Myocyte (in vitro differentiated cells): ENCODE measurements at regions not wholly inside any gene's neighbourhood (a gene's known extent, or its start where the extent isn't known, plus 50 kb on each side); places are given as distances from the start of the nearest gene placed in this dataset.

ENCODE experiments used
- DNase-seq: peaks from one replicate; pipeline ENCODE4 v3.0.0-alpha.2; 2012; ENCODE audit warnings: low read depth

- no peak for DNase-seq
Observed at GRCh38 chr10:78236416-78237015, 202.9 kb downstream of the RPS24 start.

DNA sequence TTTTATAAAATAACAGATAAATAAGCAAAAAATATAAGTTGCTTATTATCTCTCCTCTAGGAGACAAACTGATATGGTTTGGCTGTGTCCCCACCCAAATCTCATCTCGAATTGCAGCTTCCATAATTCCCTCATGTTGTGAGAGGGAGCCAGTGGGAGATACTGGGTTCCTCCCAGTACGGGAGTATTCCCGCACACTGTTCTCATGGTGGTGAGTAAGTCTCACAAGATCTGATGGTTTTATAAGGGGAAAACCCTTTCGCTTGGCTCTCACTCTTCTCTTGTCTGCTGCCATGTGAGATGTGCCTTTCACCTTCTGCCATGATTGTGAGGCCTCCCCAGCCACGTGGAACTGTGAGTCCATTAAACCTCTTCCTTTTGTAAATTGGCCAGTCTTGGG is 204.3 kb downstream of the RPS24 start:
- peak; percentile 13 for DNase-seq

- DNase-seq: no peak
Observed at GRCh38 chr10:78247266-78247665, 213.6 kb downstream of the RPS24 start.

GRCh38 chr10:78247821-78248220 is 214.2 kb downstream of the RPS24 start:
- DNase-seq: peak; percentile 46

- peak; percentile 80 for DNase-seq
Observed at GRCh38 chr10:78248651-78249464, 215.2 kb downstream of the RPS24 start.

- DNase-seq: no peak
Observed at GRCh38 chr10:78249690-78250089, 216.0 kb downstream of the RPS24 start.

- DNase-seq: no peak
Observed at GRCh38 chr10:78250313-78251015, 216.8 kb downstream of the RPS24 start.

- no peak for DNase-seq
Observed at GRCh38 chr10:78251016-78251385, 217.3 kb downstream of the RPS24 start.

DNA sequence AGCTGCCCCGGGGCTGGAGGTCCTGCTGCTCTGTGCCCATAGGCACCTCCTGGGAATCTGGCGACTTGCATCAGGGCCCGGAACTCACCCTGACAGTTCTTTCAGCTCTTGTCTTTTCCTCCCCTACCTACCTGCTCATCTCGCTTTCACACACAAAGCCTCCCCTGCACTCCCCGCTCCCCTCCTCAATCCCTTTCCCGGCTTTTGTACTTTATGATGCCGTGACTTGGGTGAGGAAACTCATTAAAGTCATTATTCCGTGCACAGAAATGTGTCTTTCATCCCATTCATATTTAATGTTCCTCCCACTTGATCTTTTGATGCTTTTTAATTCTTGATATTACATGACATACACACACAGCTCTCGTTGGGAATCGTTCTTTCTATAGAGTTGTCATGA is 218.6 kb downstream of the RPS24 start:
- no peak for DNase-seq

- no peak for DNase-seq
Observed at GRCh38 chr10:78253063-78253853, 219.6 kb downstream of the RPS24 start.

- no peak for DNase-seq
Observed at GRCh38 chr10:78254013-78254412, 220.3 kb downstream of the RPS24 start.

GRCh38 chr10:78255214-78255613 is 221.6 kb downstream of the RPS24 start:
- DNase-seq: no peak

- DNase-seq: peak; percentile 97
Observed at GRCh38 chr10:78255796-78256638, 222.4 kb downstream of the RPS24 start.

DNA sequence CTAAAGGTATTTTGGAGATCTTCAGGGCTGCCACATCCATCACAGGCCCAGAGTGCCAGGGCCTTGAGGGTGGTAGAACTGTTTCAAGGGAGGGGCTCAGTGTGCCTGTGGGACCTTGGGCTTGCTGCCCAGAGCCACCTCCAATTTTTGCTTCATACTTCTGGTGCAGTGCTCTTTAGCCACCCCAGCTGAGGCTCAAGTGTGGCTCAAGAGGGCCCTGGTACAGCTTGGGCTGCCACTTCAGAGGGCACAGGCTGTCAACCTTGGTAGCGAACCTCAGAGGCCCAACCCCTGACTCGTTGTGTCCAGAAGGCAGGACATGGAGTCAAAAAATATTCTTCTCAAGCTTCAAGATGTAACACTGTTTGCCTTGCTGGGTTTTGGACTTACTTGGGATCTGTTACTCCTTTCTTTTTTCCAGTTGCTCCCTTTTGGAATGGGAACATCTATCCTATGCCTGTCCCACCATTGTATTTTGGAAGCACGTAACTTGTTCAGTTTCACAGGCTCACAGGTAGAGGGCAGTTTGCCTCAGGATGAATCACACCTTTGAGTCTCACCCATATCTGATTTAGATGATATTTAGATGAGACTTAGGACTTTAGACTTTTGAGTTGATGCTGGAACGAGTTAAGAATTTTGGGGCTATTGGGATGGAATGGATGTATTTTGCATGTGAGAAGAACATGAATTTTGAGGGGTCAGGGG is 224.8 kb downstream of the RPS24 start:
- DNase-seq: no peak

- DNase-seq: no peak
Observed at GRCh38 chr10:78259391-78259790, 225.7 kb downstream of the RPS24 start.

GRCh38 chr10:78260141-78260540 is 226.5 kb downstream of the RPS24 start:
- no peak for DNase-seq

- DNase-seq: no peak
Observed at GRCh38 chr10:78260680-78261079, 227.0 kb downstream of the RPS24 start.

DNA sequence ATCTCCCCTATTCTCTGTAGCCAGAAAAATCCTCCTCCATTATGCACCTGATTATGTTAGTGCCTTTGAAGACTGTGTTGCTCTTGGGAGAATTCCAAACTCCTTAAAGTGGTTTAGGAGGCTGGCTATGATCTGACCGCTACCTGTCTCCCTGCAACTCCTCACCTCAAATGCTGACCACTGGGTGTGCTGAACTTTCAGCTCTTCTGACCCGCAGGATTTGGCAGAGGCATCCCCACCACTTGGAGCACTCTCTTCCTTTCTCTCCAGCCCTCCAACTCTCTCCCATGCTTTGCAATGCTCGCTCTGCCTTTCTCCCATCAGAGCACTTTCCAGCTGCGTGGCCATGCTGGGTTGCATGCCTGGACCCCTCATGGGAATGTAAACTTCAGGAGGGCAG is 227.6 kb downstream of the RPS24 start:
- no peak for DNase-seq

GRCh38 chr10:78262860-78263259 is 229.2 kb downstream of the RPS24 start:
- no peak for DNase-seq

GRCh38 chr10:78263521-78263988 is 229.9 kb downstream of the RPS24 start:
- DNase-seq: peak; percentile 45
